ENCODE measurements at regions not wholly inside any gene's neighbourhood (a gene's known extent, or its start where the extent isn't known, plus 50 kb on each side); places are given as distances from the start of the nearest gene placed in this dataset.

- Histone ChIP-seq H3K27me3 (no peaks in the 10 kb centered on the region), H3K27ac (no peak overlapping the region), H3K36me3 (no peaks in the 10 kb centered on the region), H3K9me3 (no peaks in the 10 kb centered on the region), H3K4me1 (ENCODE audit: control insufficient read depth in 1 of 2, insufficient read depth in 1 of 2, low read depth in 1 of 2, low read length in 1 of 2) (no peaks in the 10 kb centered on the region), H3K4me3 (ENCODE audit: low read depth in 1 of 2, low read length in 1 of 2) (no peak overlapping the region)
- TF ChIP-seq CTCF (IDR thresholded peaks at IDR 0.05): no peak
These were observed 94.1 kb upstream of the GK2 start for GRCh38 chr4:79502081-79502480.

- Histone ChIP-seq H3K36me3 (no peaks in the 10 kb centered on the region), H3K4me1 (ENCODE audit: control insufficient read depth in 1 of 2, insufficient read depth in 1 of 2, low read depth in 1 of 2, low read length in 1 of 2) (no peaks in the 10 kb centered on the region)
- TF ChIP-seq CTCF (IDR thresholded peaks at IDR 0.05): no peak
These were observed 90.3 kb upstream of the GK2 start for GRCh38 chr4:79498282-79498681.

GRCh38 chr4:79497001-79497400 is 89.0 kb upstream of the GK2 start:
- Histone ChIP-seq H3K4me1 (ENCODE audit: control insufficient read depth in 1 of 2, insufficient read depth in 1 of 2, low read depth in 1 of 2, low read length in 1 of 2) (no peaks in the 10 kb centered on the region), H3K27ac (no peak overlapping the region), H3K27me3 (no peaks in the 10 kb centered on the region), H3K4me3 (ENCODE audit: low read depth in 1 of 2, low read length in 1 of 2) (no peak overlapping the region), H3K36me3 (no peaks in the 10 kb centered on the region), H3K9me3 (no peaks in the 10 kb centered on the region)
- no peak for TF ChIP-seq CTCF (IDR thresholded peaks at IDR 0.05)

More at GRCh38 chr4:79498282-79498681, 90.3 kb upstream of the GK2 start:
- Histone ChIP-seq H3K27me3 (no peaks in the 10 kb centered on the region), H3K4me3 (ENCODE audit: low read depth in 1 of 2, low read length in 1 of 2) (no peak overlapping the region), H3K27ac (no peak overlapping the region), H3K9me3 (no peaks in the 10 kb centered on the region)

- H3K27me3 ChIP-seq: no peaks in the 10 kb centered on the region
These were observed 87.4 kb upstream of the GK2 start for GRCh38 chr4:79495447-79495846.

GRCh38 chr4:79492148-79492547 is 84.1 kb upstream of the GK2 start:
- TF ChIP-seq CTCF (IDR thresholded peaks at IDR 0.05): no peak
- no peak overlapping the region for H3K4me3 ChIP-seq (ENCODE audit: low read depth in 1 of 2, low read length in 1 of 2)
- H3K36me3 ChIP-seq: no peaks in the 10 kb centered on the region
- H3K4me1 ChIP-seq (ENCODE audit: control insufficient read depth in 1 of 2, insufficient read depth in 1 of 2, low read depth in 1 of 2, low read length in 1 of 2): no peaks in the 10 kb centered on the region
- no peaks in the 10 kb centered on the region for H3K9me3 ChIP-seq
- no peak overlapping the region for H3K27ac ChIP-seq
- no peaks in the 10 kb centered on the region for H3K27me3 ChIP-seq

More at GRCh38 chr4:79495447-79495846, 87.4 kb upstream of the GK2 start:
- H3K9me3 ChIP-seq: no peaks in the 10 kb centered on the region
- no peaks in the 10 kb centered on the region for H3K4me1 ChIP-seq (ENCODE audit: control insufficient read depth in 1 of 2, insufficient read depth in 1 of 2, low read depth in 1 of 2, low read length in 1 of 2)
- no peak overlapping the region for H3K27ac ChIP-seq
- TF ChIP-seq CTCF (IDR thresholded peaks at IDR 0.05): no peak
- H3K36me3 ChIP-seq: no peaks in the 10 kb centered on the region
- H3K4me3 ChIP-seq (ENCODE audit: low read depth in 1 of 2, low read length in 1 of 2): no peak overlapping the region

GRCh38 chr4:79489506-79489905 is 81.5 kb upstream of the GK2 start:
- Histone ChIP-seq H3K27ac (no peak overlapping the region), H3K27me3 (no peaks in the 10 kb centered on the region), H3K4me3 (ENCODE audit: low read depth in 1 of 2, low read length in 1 of 2) (no peak overlapping the region), H3K9me3 (no peaks in the 10 kb centered on the region), H3K36me3 (no peaks in the 10 kb centered on the region), H3K4me1 (ENCODE audit: control insufficient read depth in 1 of 2, insufficient read depth in 1 of 2, low read depth in 1 of 2, low read length in 1 of 2) (no peaks in the 10 kb centered on the region)
- TF ChIP-seq CTCF (IDR thresholded peaks at IDR 0.05): no peak
